Gastroesophageal sphincter (tissue), 4 donors: ENCODE measurements at regions not wholly inside any gene's neighbourhood (a gene's known extent, or its start where the extent isn't known, plus 50 kb on each side); places are given as distances from the start of the nearest gene placed in this dataset.

Experiments
- ATAC-seq: fragments of 150-250 bp; one replicate; pipeline ENCODE4 v1.9.1; 2016; ENCODE audit warnings: mild to moderate bottlenecking, moderate library complexity
- H3K27ac ChIP-seq, 4 donors: fragments of 200-600 bp; sonication (generic) in 3 of 4; 1 replicate in 3 of 4; 2 replicates in 1 of 4; pipeline ENCODE4 v1.5.1; 2016 to 2019
- H3K27me3 ChIP-seq: fragments of 200-600 bp; sonication (generic); one replicate; pipeline ENCODE4 v1.5.1; 2019
- H3K36me3 ChIP-seq, 2 donors: fragments of 200-600 bp; sonication (generic); one replicate each; pipeline ENCODE4 v1.5.1; 2019; ENCODE audit warnings: control low read depth in 1 of 2
- H3K4me1 ChIP-seq, 3 donors: fragments of 200-600 bp; sonication (generic); 1 replicate in 2 of 3; 2 replicates in 1 of 3; pipeline ENCODE4 v1.5.1; 2016 to 2019; ENCODE audit warnings: control low read depth in 2 of 3
- H3K4me3 ChIP-seq, 2 donors: fragments of 200-600 bp; sonication (generic); one replicate each; pipeline ENCODE4 v1.5.1; 2019; ENCODE audit warnings: mild to moderate bottlenecking in 1 of 2, moderate library complexity in 1 of 2
- H3K9me3 ChIP-seq, 3 donors: fragments of 200-600 bp; sonication (generic); one replicate each; pipeline ENCODE4 v1.5.1; 2017 to 2019; ENCODE audit warnings: control low read depth in 2 of 3
- EP300 ChIP-seq: sonication (generic); formaldehyde crosslinking; IDR thresholded peaks from one replicate; pipeline ENCODE4 v1.6.1; 2017; ENCODE audit warnings: antibody characterized with exemption, mild to moderate bottlenecking
- POLR2A ChIP-seq, 2 donors: fragments of 450-650 bp; IDR thresholded peaks; one replicate each; pipeline ENCODE4 v1.6.1; 2017; ENCODE audit warnings: antibody characterized with exemption in 2 of 2, mild to moderate bottlenecking in 2 of 2, moderate library complexity in 1 of 2
- POLR2AphosphoS5 ChIP-seq: sonication (generic); formaldehyde crosslinking; IDR thresholded peaks from one replicate; pipeline ENCODE4 v1.6.1; 2017; ENCODE audit warnings: antibody characterized with exemption
- WGBS, 2 donors: methylation state at CpG; one replicate each; pipeline ENCODE4 v1.1.5; 2018; ENCODE audit warnings: low coverage in 1 of 2; 5-methylcytosine and 5-hydroxymethylcytosine counted together
- TF ChIP-seq, protein P1 (sequence below), 4 experiments: fragments of 200-600 bp in 2 of 4; fragments of 450-650 bp in 2 of 4; sonication (generic) in 1 of 4; IDR thresholded peaks; one replicate each; pipeline ENCODE4 v1.5.1; 2017 to 2019; ENCODE audit warnings: antibody characterized with exemption in 4 of 4, mild to moderate bottlenecking in 2 of 4, moderate library complexity in 2 of 4

DNA sequence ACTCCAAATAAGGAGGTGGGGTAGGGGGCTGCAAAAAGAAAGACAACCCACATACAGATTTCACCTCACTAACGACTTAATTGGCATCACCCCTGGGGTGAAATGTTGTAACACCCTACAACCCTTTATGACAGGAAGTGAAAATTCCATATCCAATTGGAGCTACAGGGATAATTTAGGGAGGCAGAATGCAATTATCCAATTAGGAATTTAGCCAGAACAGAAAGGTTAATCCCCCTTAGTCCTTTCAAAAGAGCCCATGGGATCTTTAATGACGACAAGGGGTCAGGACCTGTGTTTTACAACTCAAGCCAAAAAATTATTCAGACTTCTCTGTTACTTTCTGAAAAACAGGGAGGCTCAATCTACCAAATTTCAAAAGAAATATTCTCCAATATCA is 1027.1 kb downstream of the TMEM182 start:
- WGBS, 2 donors, result 13 to 24% methylated on average over 2 of the region's 2 CpGs
- no peak for ATAC-seq
- no peak overlapping the region for H3K4me3 ChIP-seq
- H3K27me3 ChIP-seq, result no peaks in the 10 kb centered on the region
- no peaks in the 10 kb centered on the region for H3K9me3 ChIP-seq
- H3K27ac ChIP-seq, result no peak overlapping the region
- no peaks in the 10 kb centered on the region for H3K4me1 ChIP-seq
- no peaks in the 10 kb centered on the region for H3K36me3 ChIP-seq
- TF ChIP-seq POLR2A (IDR thresholded peaks at IDR 0.05), result no peak
- TF ChIP-seq POLR2AphosphoS5, result no peak
- TF ChIP-seq, protein P1, sequence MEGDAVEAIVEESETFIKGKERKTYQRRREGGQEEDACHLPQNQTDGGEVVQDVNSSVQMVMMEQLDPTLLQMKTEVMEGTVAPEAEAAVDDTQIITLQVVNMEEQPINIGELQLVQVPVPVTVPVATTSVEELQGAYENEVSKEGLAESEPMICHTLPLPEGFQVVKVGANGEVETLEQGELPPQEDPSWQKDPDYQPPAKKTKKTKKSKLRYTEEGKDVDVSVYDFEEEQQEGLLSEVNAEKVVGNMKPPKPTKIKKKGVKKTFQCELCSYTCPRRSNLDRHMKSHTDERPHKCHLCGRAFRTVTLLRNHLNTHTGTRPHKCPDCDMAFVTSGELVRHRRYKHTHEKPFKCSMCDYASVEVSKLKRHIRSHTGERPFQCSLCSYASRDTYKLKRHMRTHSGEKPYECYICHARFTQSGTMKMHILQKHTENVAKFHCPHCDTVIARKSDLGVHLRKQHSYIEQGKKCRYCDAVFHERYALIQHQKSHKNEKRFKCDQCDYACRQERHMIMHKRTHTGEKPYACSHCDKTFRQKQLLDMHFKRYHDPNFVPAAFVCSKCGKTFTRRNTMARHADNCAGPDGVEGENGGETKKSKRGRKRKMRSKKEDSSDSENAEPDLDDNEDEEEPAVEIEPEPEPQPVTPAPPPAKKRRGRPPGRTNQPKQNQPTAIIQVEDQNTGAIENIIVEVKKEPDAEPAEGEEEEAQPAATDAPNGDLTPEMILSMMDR (IDR thresholded peaks at IDR 0.05), result no peak
- TF ChIP-seq EP300, result no peak

DNA sequence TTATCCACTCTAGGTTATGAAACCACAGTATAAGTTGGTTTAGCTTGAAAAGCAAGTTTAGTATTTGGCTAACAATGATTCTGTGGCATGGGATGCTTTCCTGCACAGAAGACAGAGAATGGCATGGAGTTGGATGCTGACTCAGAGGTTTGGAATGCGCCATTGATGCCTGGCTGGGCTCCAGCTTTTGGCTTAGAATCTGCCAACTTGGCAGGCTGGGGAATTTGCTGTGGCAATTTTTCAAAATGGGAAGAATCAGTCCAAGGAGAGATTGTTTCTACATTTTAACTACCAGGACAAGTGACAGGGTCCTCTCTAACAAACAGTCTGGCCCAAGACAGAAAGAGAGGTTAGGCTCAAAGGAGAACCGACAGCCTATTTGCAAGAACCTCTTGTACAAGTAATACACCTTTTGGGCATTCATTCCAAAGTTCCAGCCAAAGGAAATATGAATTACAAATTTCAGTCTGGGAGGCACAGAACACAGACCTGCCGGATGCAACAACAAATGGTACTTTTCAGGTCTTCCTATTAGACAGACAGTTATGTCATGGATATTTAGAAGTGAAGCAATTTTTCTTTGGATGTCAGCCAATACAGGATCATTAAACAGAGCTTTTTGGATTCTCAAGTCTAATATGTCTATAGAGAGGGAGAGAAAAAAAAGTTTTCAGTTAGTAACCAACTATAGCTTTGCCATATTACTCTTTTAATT is 1027.7 kb downstream of the TMEM182 start:
- TF ChIP-seq EP300 (no peak), POLR2AphosphoS5 (no peak), POLR2A (IDR thresholded peaks at IDR 0.05) (no peak)
- TF ChIP-seq, protein P1 (IDR thresholded peaks at IDR 0.05), result no peak
- Histone ChIP-seq H3K4me1 (no peaks in the 10 kb centered on the region), H3K4me3 (no peak overlapping the region), H3K27me3 (no peaks in the 10 kb centered on the region), H3K36me3 (no peaks in the 10 kb centered on the region), H3K27ac (no peak overlapping the region), H3K9me3 (no peaks in the 10 kb centered on the region)
- ATAC-seq, result no peak
- 13 to 29% methylated on average over 1 to 3 of the region's 3 CpGs for WGBS, 2 donors

DNA sequence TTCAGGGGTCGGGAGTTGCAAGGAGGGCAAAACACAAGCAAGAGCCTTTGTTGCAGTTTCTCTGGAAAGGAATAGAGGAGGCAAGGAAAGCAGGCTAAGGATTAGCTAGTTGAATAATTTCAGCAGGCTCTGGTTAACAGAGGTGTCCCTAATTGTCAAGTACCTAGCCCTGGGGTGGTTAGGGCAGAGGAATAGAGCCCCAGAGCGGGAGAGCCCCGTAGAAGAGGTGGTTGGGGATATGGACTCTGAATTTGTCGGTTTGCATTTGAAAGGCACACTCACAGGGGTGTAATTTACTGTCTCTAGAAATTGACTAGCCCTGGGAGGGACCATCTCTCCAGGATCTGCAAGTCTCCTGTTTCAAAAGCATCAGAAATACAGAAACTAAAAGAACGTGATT is 1030.2 kb downstream of the TMEM182 start:
- ATAC-seq, result no peak
- no peak for TF ChIP-seq POLR2AphosphoS5
- no peak for TF ChIP-seq EP300
- TF ChIP-seq, protein P1 (IDR thresholded peaks at IDR 0.05), result no peak
- no peak for TF ChIP-seq POLR2A (IDR thresholded peaks at IDR 0.05)
- no peaks in the 10 kb centered on the region for H3K9me3 ChIP-seq
- H3K27ac ChIP-seq, result no peak overlapping the region
- H3K4me3 ChIP-seq, result no peak overlapping the region
- 21 to 37% methylated on average over 3 to 5 of the region's 5 CpGs for WGBS, 2 donors
- H3K4me1 ChIP-seq, result no peaks in the 10 kb centered on the region
- no peaks in the 10 kb centered on the region for H3K36me3 ChIP-seq
- no peaks in the 10 kb centered on the region for H3K27me3 ChIP-seq

DNA sequence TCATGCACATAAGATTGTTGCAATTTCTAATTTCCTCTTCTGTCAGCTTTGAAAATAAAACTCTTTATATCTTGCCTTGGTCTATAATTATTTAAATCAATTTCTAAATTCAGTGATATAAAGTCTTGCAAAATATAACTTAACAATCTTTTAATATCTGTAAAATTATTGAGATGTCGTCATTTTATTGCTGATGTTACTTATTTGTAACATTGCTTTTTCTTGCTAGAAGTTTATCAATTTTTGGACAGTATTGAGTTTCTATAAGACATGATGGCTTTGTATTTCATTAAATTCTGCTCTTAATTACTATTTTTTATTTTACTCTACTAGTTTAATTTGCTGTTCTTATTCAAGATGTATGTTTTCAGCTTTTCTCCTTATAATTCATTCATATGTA is 1036.5 kb downstream of the TMEM182 start:
- Histone ChIP-seq H3K27me3 (no peaks in the 10 kb centered on the region), H3K4me1 (no peaks in the 10 kb centered on the region), H3K36me3 (no peaks in the 10 kb centered on the region), H3K27ac (no peak overlapping the region), H3K9me3 (no peaks in the 10 kb centered on the region), H3K4me3 (no peak overlapping the region)
- 82 to 93% methylated on average over 1 of the region's 1 CpG for WGBS, 2 donors
- no peak for TF ChIP-seq EP300
- no peak for TF ChIP-seq POLR2A (IDR thresholded peaks at IDR 0.05)
- TF ChIP-seq, protein P1 (IDR thresholded peaks at IDR 0.05), result no peak
- no peak for TF ChIP-seq POLR2AphosphoS5
- no peak for ATAC-seq

DNA sequence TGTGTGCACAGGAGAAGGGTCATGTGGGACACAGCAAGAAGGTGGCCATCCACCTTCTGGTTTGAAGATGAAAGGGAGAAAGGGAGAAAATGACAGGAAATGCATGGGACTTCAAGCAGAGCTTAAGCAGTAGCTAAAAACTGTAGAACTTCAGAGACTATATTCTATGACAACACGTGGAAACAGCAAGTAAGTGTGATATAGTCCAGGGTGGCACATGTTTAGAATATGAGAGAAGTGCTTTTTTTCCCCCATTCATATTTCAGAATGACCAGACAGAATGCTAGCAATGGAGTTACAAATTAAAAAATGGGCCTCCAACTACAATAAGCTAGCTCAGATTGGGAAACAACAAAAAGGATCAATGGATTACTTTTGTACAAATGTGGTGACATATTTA is 1042.2 kb downstream of the TMEM182 start:
- no peaks in the 10 kb centered on the region for H3K4me1 ChIP-seq
- WGBS, 2 donors, result 38 to 57% methylated on average over 1 of the region's 1 CpG
- ATAC-seq, result no peak
- H3K9me3 ChIP-seq, result no peaks in the 10 kb centered on the region
- H3K27ac ChIP-seq, result no peak overlapping the region
- no peaks in the 10 kb centered on the region for H3K27me3 ChIP-seq
- H3K4me3 ChIP-seq, result no peak overlapping the region
- TF ChIP-seq EP300, result no peak
- TF ChIP-seq POLR2A (IDR thresholded peaks at IDR 0.05), result no peak
- TF ChIP-seq, protein P1 (IDR thresholded peaks at IDR 0.05), result no peak
- TF ChIP-seq POLR2AphosphoS5, result no peak
- H3K36me3 ChIP-seq, result no peaks in the 10 kb centered on the region
